Right lobe of liver (tissue), 6 donors: ENCODE measurements at regions not wholly inside any gene's neighbourhood (a gene's known extent, or its start where the extent isn't known, plus 50 kb on each side); places are given as distances from the start of the nearest gene placed in this dataset.

ENCODE experiments used
- ATAC-seq, 4 donors: fragments of 200-7000 bp; cut with Tn5 transposase; one replicate each; pipeline ENCODE4 v1.9.1; 2020; ENCODE audit warnings: mild to moderate bottlenecking in 4 of 4, moderate library complexity in 4 of 4
- DNase-seq, 3 donors: peaks; one replicate each; pipeline ENCODE4 v3.0.0-alpha.2; 2020
- H3K27ac ChIP-seq, 3 donors: fragments of 200-600 bp; one replicate each; pipeline ENCODE4 v1.8.0; 2022
- H3K27me3 ChIP-seq, 2 donors: fragments of 200-600 bp; one replicate each; pipeline ENCODE4 v1.8.0; 2022
- H3K36me3 ChIP-seq, 4 donors: fragments of 200-600 bp; sonication (generic) in 1 of 4; one replicate each; pipeline versions ENCODE4 v1.5.1 to v1.8.0; 2017 to 2022; ENCODE audit warnings: control low read depth in 1 of 4
- H3K4me1 ChIP-seq, 4 donors: fragments of 200-600 bp; sonication (generic) in 1 of 4; one replicate each; pipeline versions ENCODE4 v1.5.1 to v1.8.0; 2017 to 2022; ENCODE audit warnings: control low read depth in 1 of 4
- H3K4me3 ChIP-seq, 3 donors: fragments of 200-600 bp; one replicate each; pipeline ENCODE4 v1.8.0; 2022
- H3K9me3 ChIP-seq, 4 donors: fragments of 200-600 bp; sonication (generic) in 1 of 4; one replicate each; pipeline versions ENCODE4 v1.5.1 to v1.8.0; 2017 to 2022; ENCODE audit warnings: control low read depth in 1 of 4
- CTCF ChIP-seq, 4 donors: fragments of 200-600 bp in 3 of 4; fragments of 450-650 bp in 1 of 4; IDR thresholded peaks; one replicate each; pipeline versions ENCODE4 v1.5.1 to v1.8.0; 2016 to 2022; ENCODE audit warnings: antibody characterized with exemption in 4 of 4, mild to moderate bottlenecking in 2 of 4
- POLR2A ChIP-seq: fragments of 450-650 bp; IDR thresholded peaks from one replicate; pipeline ENCODE4 v1.6.1; 2017; ENCODE audit warnings: antibody characterized with exemption, mild to moderate bottlenecking
- WGBS: methylation state at CpG from one replicate; pipeline ENCODE4 v1.1.6; 2018; ENCODE audit warnings: low coverage, low lambda C conversion rate; ENCODE audit not compliant: insufficient coverage; ENCODE audit errors: missing lambda C conversion rate; 5-methylcytosine and 5-hydroxymethylcytosine counted together
- intact Hi-C, 2 donors: fragments of 100-400 bp; cut with DNase I; formaldehyde crosslinking; loops; one replicate each; pipeline versions ENCODE4 v1.11.2 to v1.14.1; 2022
- donor health status: DM: no; HTN: yes; CAD: no.
- donor health status: DM: no; HTN: no; CAD: no.
- donor health status: DM: no; HTN: no; CAD: no.
- donor health status: DM: no; HTN: yes; CAD: no.
- donor health status: DM: no; HTN: yes; CAD: no.

DNA sequence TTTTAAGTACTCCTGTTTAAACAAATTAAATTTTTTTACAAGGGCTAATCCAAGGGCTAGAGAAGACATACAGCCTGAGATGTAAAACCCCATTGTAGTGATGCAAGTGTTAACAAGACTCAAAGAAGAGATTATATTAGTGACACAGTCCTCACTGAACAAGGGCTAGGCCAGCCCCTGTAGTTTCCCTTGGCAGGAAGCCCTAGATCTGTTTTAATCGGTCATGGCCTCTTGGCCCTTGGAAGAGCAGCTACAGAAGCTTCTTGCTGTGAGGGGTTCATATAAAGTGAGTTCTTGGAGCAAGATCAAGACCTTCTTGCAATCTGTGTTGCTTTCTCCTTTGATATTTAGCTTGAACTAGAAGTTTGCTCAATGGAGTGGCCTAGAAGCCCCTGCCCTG is 1339.4 kb downstream of the XPNPEP1 start:
- Histone ChIP-seq H3K4me3 (no peak overlapping the region), H3K27ac (no peak overlapping the region), H3K36me3 (no peaks in the 10 kb centered on the region), H3K9me3 (no peaks in the 10 kb centered on the region), H3K4me1 (peaks cover 0 to 36% (median 4%) of the 10 kb centered on the region in 4 donors), H3K27me3 (no peaks in the 10 kb centered on the region)
- ATAC-seq (peak; percentile 62 to 72 (median 66)), DNase-seq (no peak)
- TF ChIP-seq CTCF (IDR thresholded peaks at IDR 0.05) (no peak), POLR2A (no peak)
- intact Hi-C loops: no loop called here
- 11% methylated on average over 1 of the region's 1 CpG for WGBS

DNA sequence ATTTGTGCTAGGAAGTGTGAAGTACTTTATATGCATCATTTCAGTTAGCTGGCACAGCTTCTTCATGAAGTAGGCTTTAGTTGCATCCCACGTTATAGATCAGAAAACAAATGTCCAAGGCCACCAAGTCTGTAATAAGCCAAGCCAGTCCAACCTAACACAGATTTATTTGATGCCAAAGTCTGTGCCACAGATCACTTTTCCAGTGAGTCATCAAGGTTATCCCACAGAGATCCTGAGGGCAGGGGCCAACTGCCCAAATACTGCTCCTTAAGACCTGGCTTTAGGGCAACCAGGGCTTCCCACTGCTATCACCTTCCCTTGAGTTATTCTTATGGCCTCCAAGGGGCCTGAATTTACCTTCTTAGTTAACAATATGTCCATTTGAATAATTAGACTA is 1340.4 kb downstream of the XPNPEP1 start:
- intact Hi-C loops: no loop called here
- H3K4me3 ChIP-seq: no peak overlapping the region
- no peaks in the 10 kb centered on the region for H3K27me3 ChIP-seq
- peaks cover 0 to 45% (median 5%) of the 10 kb centered on the region in 4 donors for H3K4me1 ChIP-seq
- DNase-seq (no peak), ATAC-seq (peak; percentile 16 to 72 (median 67))
- H3K27ac ChIP-seq: peak overlapping the region in 1 of 3 donors; percentile 59
- no peaks in the 10 kb centered on the region for H3K36me3 ChIP-seq
- no peaks in the 10 kb centered on the region for H3K9me3 ChIP-seq
- no peak for TF ChIP-seq CTCF (IDR thresholded peaks at IDR 0.05)
- TF ChIP-seq POLR2A: no peak
- WGBS: 18% methylated on average over 1 of the region's 1 CpG

- intact Hi-C loops: no loop called here
- TF ChIP-seq CTCF (IDR thresholded peaks at IDR 0.05): no peak
- no peak for TF ChIP-seq POLR2A
- WGBS: 12% methylated on average over 3 of the region's 3 CpGs
These were observed 1340.9 kb downstream of the XPNPEP1 start for GRCh38 chr10:108582387-108582786.

DNA sequence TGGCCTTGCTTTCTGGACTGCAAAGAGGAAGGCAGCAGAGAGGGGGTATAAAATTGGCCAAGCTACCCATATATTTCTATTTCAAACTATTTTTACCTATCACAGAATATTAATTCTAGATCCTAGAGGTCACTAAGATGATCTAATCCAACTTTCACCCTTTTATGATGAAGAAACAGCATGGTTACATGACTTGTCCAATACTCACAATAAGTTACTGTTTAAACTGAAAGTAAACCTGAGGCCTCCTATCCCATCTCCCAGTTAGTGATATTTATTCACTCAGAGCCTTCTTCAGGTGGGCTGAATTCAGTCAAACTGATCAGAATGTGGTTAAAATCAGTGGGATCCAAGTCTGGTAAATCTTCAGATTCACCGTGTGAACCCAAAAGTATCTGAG is 1345.1 kb downstream of the XPNPEP1 start:
- H3K4me1 ChIP-seq: peaks cover 0 to 38% (median 9%) of the 10 kb centered on the region in 4 donors
- H3K9me3 ChIP-seq: no peaks in the 10 kb centered on the region
- intact Hi-C loops: no loop called here
- H3K27me3 ChIP-seq: no peaks in the 10 kb centered on the region
- DNase-seq (no peak), ATAC-seq (peak; percentile 80 to 88 (median 84))
- 82% methylated on average over 1 of the region's 1 CpG for WGBS
- TF ChIP-seq POLR2A (no peak), CTCF (IDR thresholded peaks at IDR 0.05) (no peak)
- H3K27ac ChIP-seq: peak overlapping the region; percentile 66 to 78 (median 69)
- H3K36me3 ChIP-seq: no peaks in the 10 kb centered on the region
- no peak overlapping the region for H3K4me3 ChIP-seq

More at GRCh38 chr10:108582387-108582786, 1340.9 kb downstream of the XPNPEP1 start:
- Histone ChIP-seq H3K4me3 (no peak overlapping the region), H3K9me3 (no peaks in the 10 kb centered on the region), H3K27me3 (no peaks in the 10 kb centered on the region), H3K27ac (peak overlapping the region in 1 of 3 donors; percentile 59), H3K36me3 (no peaks in the 10 kb centered on the region), H3K4me1 (peaks cover 0 to 48% (median 8%) of the 10 kb centered on the region in 4 donors)
- DNase-seq: peak in 1 of 3 donors; percentile 66
- peak; percentile 83 to 87 (median 86) for ATAC-seq

GRCh38 chr10:108574233-108574632 is 1349.1 kb downstream of the XPNPEP1 start:
- Histone ChIP-seq H3K27ac (no peak overlapping the region), H3K4me1 (peaks cover 0 to 16% (median 5%) of the 10 kb centered on the region in 4 donors), H3K9me3 (no peaks in the 10 kb centered on the region), H3K36me3 (no peaks in the 10 kb centered on the region), H3K4me3 (no peak overlapping the region), H3K27me3 (no peaks in the 10 kb centered on the region)
- intact Hi-C loops: no loop called here
- WGBS: 86% methylated on average over 1 of the region's 1 CpG
- no peak for DNase-seq
- no peak for TF ChIP-seq CTCF (IDR thresholded peaks at IDR 0.05)
- no peak for TF ChIP-seq POLR2A
- no peak for ATAC-seq
